IMR-90 (cell line): ENCODE measurements at regions not wholly inside any gene's neighbourhood (a gene's known extent, or its start where the extent isn't known, plus 50 kb on each side); places are given as distances from the start of the nearest gene placed in this dataset.

Source experiments
- ATAC-seq: fragments of 200-7000 bp; cut with Tn5 transposase; 2 replicates; pipeline ENCODE4 v1.9.1; 2020; ENCODE audit warnings: low read depth, mild to moderate bottlenecking, moderate library complexity
- BruUV-seq: library from RNA; stranded (reverse); fragments of 400-500 nt; replicated peaks from 2 replicates; lab custom pipeline; 2021; lab: Mats Ljungman, UMichigan
- CTCF ChIA-PET: fragments of 300-600 bp; formaldehyde crosslinking; extraction: SDS; loops from one replicate; lab custom pipeline; 2021; ENCODE audit warnings: antibody characterized with exemption; lab: Yijun Ruan, JAX
- POLR2A ChIA-PET: fragments of 300-600 bp; sonication (Branson Sonifier 250); formaldehyde crosslinking; loops from one replicate; lab custom pipeline; 2022; ENCODE audit warnings: antibody characterized with exemption; ENCODE audit not compliant: unreplicated experiment; lab: Charles Lee
- DNase-seq: peaks from one replicate; pipeline ENCODE4 v3.0.0; 2013
- H2AFZ ChIP-seq: replicated peaks from 2 replicates; pipeline ENCODE3; 2013; ENCODE audit warnings: low read length, mild to moderate bottlenecking; ENCODE audit not compliant: poor library complexity
- H2AK5ac ChIP-seq: 2 replicates; pipeline ENCODE4 v1.6.1; 2013; ENCODE audit warnings: low read depth, low read length, inconsistent platforms
- H2AK9ac ChIP-seq: replicated peaks from 2 replicates; pipeline ENCODE3; 2013; ENCODE audit warnings: mild to moderate bottlenecking, low read depth, low read length, moderate library complexity; ENCODE audit not compliant: poor library complexity
- H2BK120ac ChIP-seq: 2 replicates; pipeline ENCODE4 v1.6.1; 2013; ENCODE audit warnings: low read depth, low read length, inconsistent platforms
- H2BK15ac ChIP-seq: 3 replicates; pipeline ENCODE4 v1.6.1; 2013; ENCODE audit warnings: low read depth, low read length, inconsistent platforms
- H2BK20ac ChIP-seq: 2 replicates; pipeline ENCODE4 v1.6.1; 2013; ENCODE audit warnings: low read depth, mild to moderate bottlenecking, inconsistent platforms, low read length, moderate library complexity
- H2BK5ac ChIP-seq: 2 replicates; pipeline ENCODE4 v1.6.1; 2013; ENCODE audit warnings: mild to moderate bottlenecking, low read depth, low read length, inconsistent platforms; ENCODE audit not compliant: poor library complexity, severe bottlenecking
- H3K14ac ChIP-seq: replicated peaks from 2 replicates; pipeline ENCODE4 v1.6.1; 2013; ENCODE audit warnings: low read depth, low read length, inconsistent platforms
- H3K18ac ChIP-seq: 2 replicates; pipeline ENCODE4 v1.6.1; 2013; ENCODE audit warnings: low read depth, low read length, control low read depth
- H3K23ac ChIP-seq: 2 replicates; pipeline ENCODE4 v1.6.1; 2013; ENCODE audit warnings: low read depth, low read length, inconsistent platforms
- H3K27ac ChIP-seq: 2 replicates; pipeline ENCODE4 v1.5.1; 2013; ENCODE audit warnings: mild to moderate bottlenecking, control low read depth, low read length; ENCODE audit not compliant: insufficient read depth
- H3K27me3 ChIP-seq: 2 replicates; pipeline ENCODE4 v1.6.1; 2013; ENCODE audit warnings: low read length; ENCODE audit not compliant: control insufficient read depth, insufficient read depth
- H3K36me3 ChIP-seq: 2 replicates; pipeline ENCODE4 v1.6.1; 2013; ENCODE audit warnings: low read length, mixed read lengths; ENCODE audit not compliant: control insufficient read depth, insufficient read depth
- H3K4ac ChIP-seq: 2 replicates; pipeline ENCODE4 v1.6.1; 2013; ENCODE audit warnings: low read depth, low read length, inconsistent platforms
- H3K4me1 ChIP-seq: 2 replicates; pipeline ENCODE4 v1.6.1; 2013; ENCODE audit warnings: low read length, mixed read lengths; ENCODE audit not compliant: control insufficient read depth, insufficient read depth
- H3K4me2 ChIP-seq: 2 replicates; pipeline ENCODE4 v1.6.1; 2013; ENCODE audit warnings: low read depth, mild to moderate bottlenecking, control low read depth, low read length, moderate library complexity
- H3K4me3 ChIP-seq: 2 replicates; pipeline ENCODE4 v1.5.1; 2013; ENCODE audit warnings: low read depth, mild to moderate bottlenecking, control low read depth, low read length, moderate library complexity; ENCODE audit not compliant: insufficient read depth
- H3K56ac ChIP-seq: 2 replicates; pipeline ENCODE4 v1.6.1; 2013; ENCODE audit warnings: low read length, inconsistent platforms; ENCODE audit not compliant: insufficient read depth; ENCODE audit errors: extremely low read depth
- H3K79me1 ChIP-seq, 2 experiments: 2 replicates each; pipeline ENCODE4 v1.6.1; 2013; ENCODE audit warnings: low read length in 2 of 2, inconsistent platforms in 1 of 2, low read depth in 1 of 2
- H3K9ac ChIP-seq: 2 replicates; pipeline ENCODE4 v1.6.1; 2013; ENCODE audit warnings: low read depth, low read length, control low read depth
- H3K9me1 ChIP-seq: 2 replicates; pipeline ENCODE4 v1.6.1; 2013; ENCODE audit warnings: low read length, inconsistent platforms; ENCODE audit not compliant: insufficient read depth
- H3K9me3 ChIP-seq: 2 replicates; pipeline ENCODE4 v1.6.1; 2013; ENCODE audit warnings: low read length; ENCODE audit not compliant: control insufficient read depth, insufficient read depth
- H4K20me1 ChIP-seq: 2 replicates; pipeline ENCODE4 v1.6.1; 2013; ENCODE audit warnings: low read length, inconsistent platforms; ENCODE audit not compliant: insufficient read depth
- H4K5ac ChIP-seq: 2 replicates; pipeline ENCODE4 v1.6.1; 2013; ENCODE audit warnings: mild to moderate bottlenecking, low read depth, low read length, control low read depth
- H4K8ac ChIP-seq, 2 experiments: 2 replicates each; pipeline ENCODE4 v1.6.1; 2013; ENCODE audit warnings: low read depth in 2 of 2, low read length in 2 of 2, control low read depth in 1 of 2, inconsistent platforms in 1 of 2
- H4K91ac ChIP-seq: 2 replicates; pipeline ENCODE4 v1.6.1; 2013; ENCODE audit warnings: low read depth, low read length, inconsistent platforms; ENCODE audit not compliant: insufficient read depth
- BHLHE40 ChIP-seq: fragments of 150-350 bp; IDR thresholded peaks from 2 replicates; pipeline ENCODE4 v1.6.1; 2016; ENCODE audit warnings: mild to moderate bottlenecking, low read depth, low read length
- CEBPB ChIP-seq: IDR thresholded peaks from 2 replicates; pipeline ENCODE4 v1.6.1; 2012; ENCODE audit warnings: low read depth, low read length, improper control_type of control experiment
- CTCF ChIP-seq: conservative IDR thresholded peaks from 2 replicates; pipeline ENCODE4 v1.5.1; 2012; ENCODE audit warnings: mild to moderate bottlenecking, low read depth, low read length, improper control_type of control experiment
- FOS ChIP-seq: fragments of 150-350 bp; IDR thresholded peaks from 2 replicates; pipeline ENCODE4 v1.6.1; 2016; ENCODE audit warnings: low read depth, low read length
- SMC3 ChIP-seq: fragments of 150-350 bp; IDR thresholded peaks from 2 replicates; pipeline ENCODE4 v1.6.1; 2016; ENCODE audit warnings: low read depth, mild to moderate bottlenecking, antibody characterized with exemption, low read length, moderate library complexity
- USF2 ChIP-seq: fragments of 150-350 bp; IDR thresholded peaks from 2 replicates; pipeline ENCODE4 v1.6.1; 2017; ENCODE audit warnings: mild to moderate bottlenecking, antibody characterized with exemption, low read length, low read depth
- WGBS, 2 experiments: methylation state at CpG; one replicate each; pipeline versions ENCODE4 v1.1.5 to v1.1.7; 2013; ENCODE audit warnings: missing lambda C conversion rate in 2 of 2; ENCODE audit not compliant: insufficient read length in 1 of 2; ENCODE audit errors: extremely low coverage in 2 of 2; 5-methylcytosine and 5-hydroxymethylcytosine counted together
- dilution Hi-C: fragments of 300-500 bp; cut with HindIII; formaldehyde crosslinking; loops from one replicate; pipeline ENCODE4 v1.14.3; 2018; ENCODE audit warnings: low sequenced_read_pairs; ENCODE audit not compliant: unreplicated experiment
- in situ Hi-C: fragments of 300-500 bp; cut with MboI; formaldehyde crosslinking; loops from 3 replicates; pipeline ENCODE4 v1.14.3; 2019; ENCODE audit warnings: low sequenced_read_pairs, inconsistent platforms, mixed read lengths
- intact Hi-C: fragments of 100-400 bp; cut with micrococcal nuclease; formaldehyde crosslinking; loops from 2 replicates; pipeline ENCODE4 v1.10.0; 2022

- H4K8ac ChIP-seq, result no peak overlapping the region
- no CpG with 5 or more reads among the region's 2 CpGs for WGBS, 2 experiments
- TF ChIP-seq CTCF, result no peak
- TF ChIP-seq FOS, result no peak
- TF ChIP-seq USF2, result no peak
- TF ChIP-seq CEBPB, result no peak
- no peak for TF ChIP-seq BHLHE40
- TF ChIP-seq SMC3, result no peak
- intact Hi-C loops (no loop called here), dilution Hi-C loops (no loop called here), in situ Hi-C loops (no loop called here)
- no peak overlapping the region for H4K91ac ChIP-seq
- H3K4me3 ChIP-seq, result no peak overlapping the region
- no TSS peak for BruUV-seq
- H3K9me1 ChIP-seq, result no peaks in the 10 kb centered on the region
- H3K27ac ChIP-seq, result no peak overlapping the region
- H4K20me1 ChIP-seq, result no peaks in the 10 kb centered on the region
- no peak overlapping the region for H3K23ac ChIP-seq
- H2AK5ac ChIP-seq, result no peak overlapping the region
- H3K4ac ChIP-seq, result no peak overlapping the region
- H2BK20ac ChIP-seq, result no peak overlapping the region
- no peak overlapping the region for H2BK15ac ChIP-seq
- no peak overlapping the region for H2BK120ac ChIP-seq
- H3K14ac ChIP-seq, result no peak overlapping the region
- no peaks in the 10 kb centered on the region for H3K27me3 ChIP-seq
- no peak for ATAC-seq
- no peak overlapping the region for H2AFZ ChIP-seq
- POLR2A ChIA-PET, result no interaction called here
- H4K5ac ChIP-seq, result no peak overlapping the region
- no peaks in the 10 kb centered on the region for H3K4me1 ChIP-seq
- no peaks in the 10 kb centered on the region for H3K79me1 ChIP-seq
- H2AK9ac ChIP-seq, result no peak overlapping the region
- DNase-seq, result no peak
- CTCF ChIA-PET, result no interaction called here
- H3K18ac ChIP-seq, result no peak overlapping the region
- no peaks in the 10 kb centered on the region for H3K36me3 ChIP-seq
- H3K4me2 ChIP-seq, result no peak overlapping the region
- no peak overlapping the region for H3K9ac ChIP-seq
- no peaks in the 10 kb centered on the region for H3K9me3 ChIP-seq
- H3K56ac ChIP-seq, result no peak overlapping the region
- no peak overlapping the region for H2BK5ac ChIP-seq
Observed at GRCh38 chr4:132530861-132531260, 618.2 kb upstream of the PCDH10 start.
